NCI-H2196 treated with DMSO at 0.1 percent for 48 hours (cell line): ENCODE measurements at regions not wholly inside any gene's neighbourhood (a gene's known extent, or its start where the extent isn't known, plus 50 kb on each side); places are given as distances from the start of the nearest gene placed in this dataset.
"Not testable (repeated sequence)": the region's sequence is repeated elsewhere in the genome, so short reads cannot be mapped to it uniquely, and the experiment has no call there.

ENCODE experiments used
- DNase-seq: peaks from one replicate; lab custom pipeline; 2025; ENCODE audit not compliant: unreplicated experiment; lab: John Stamatoyannopoulos, UW

DNA sequence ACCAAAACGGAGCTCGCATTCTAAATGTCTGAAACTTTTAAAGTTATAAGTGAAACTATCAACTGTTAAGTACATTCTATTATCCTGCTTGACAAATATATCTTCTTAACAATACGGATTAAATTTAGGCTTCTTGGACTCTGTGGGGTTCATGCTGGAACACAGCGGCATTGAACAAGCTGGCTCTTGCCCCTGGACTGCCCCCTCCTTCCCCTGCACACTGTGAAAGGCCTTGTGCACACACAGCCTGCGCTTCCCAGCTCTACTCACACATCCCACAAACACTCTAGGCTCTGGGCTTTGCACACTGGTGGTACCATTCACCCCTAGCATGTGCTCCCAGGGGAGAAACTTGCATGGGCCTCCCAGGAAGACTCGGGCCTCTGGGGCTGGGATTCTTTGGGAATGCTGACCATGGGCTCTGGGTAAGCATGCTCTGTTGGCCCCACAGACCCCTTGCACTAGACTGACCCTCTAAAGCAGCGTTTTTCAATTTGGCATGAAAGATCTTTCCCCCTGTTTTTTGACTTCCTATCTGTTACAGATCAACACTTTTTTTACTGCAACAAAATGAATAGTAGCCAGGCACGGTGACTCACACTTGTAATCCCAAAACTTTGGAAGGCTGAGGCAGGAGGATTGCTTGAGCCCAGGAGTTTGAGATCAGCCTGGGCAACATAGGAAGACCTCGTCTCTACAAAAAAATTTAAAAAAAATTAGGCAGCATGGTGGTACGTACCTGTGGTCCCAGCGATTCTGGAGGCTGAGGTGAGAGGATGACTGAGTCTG lies 96.2 kb upstream of the CPM start:
- DNase-seq = no peak

DNA sequence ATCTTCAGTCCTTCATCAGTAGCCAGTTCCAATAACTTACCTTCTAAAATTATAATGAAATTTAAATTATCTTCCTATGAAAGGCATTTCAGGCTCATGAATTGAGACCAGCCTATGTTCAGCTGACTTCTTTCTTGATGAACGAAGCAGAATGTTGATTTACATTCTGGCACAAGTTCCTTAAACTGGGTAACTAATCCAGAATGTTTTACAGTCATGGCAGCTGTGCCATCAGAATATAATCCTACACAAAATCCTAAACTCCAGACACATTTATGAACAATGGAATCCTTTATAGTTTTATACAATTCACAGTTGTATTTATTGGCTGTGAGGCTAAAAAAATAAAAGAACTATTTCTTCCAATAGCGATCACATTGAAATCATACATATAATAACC lies 97.3 kb upstream of the CPM start:
- DNase-seq = no peak

DNA sequence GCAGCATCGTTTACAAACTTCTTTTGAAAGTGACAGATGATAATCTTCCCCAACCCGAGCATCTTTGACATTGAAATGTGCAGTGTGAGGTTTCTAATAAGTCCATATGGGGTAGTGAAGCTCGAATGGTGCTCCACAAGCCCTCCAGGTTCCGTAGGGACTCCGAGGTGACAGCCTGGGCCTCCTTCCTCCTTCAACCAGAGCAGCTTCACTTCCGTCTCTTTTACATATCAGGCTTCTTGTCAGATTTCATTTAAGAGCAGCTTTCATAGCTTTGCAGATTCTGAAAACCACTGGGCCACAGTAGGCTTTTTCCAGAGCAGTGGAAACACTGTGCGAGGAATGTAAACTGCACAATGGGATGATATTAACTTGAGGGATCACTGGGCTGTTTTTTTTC lies 103.6 kb upstream of the CPM start:
- no peak for DNase-seq

DNA sequence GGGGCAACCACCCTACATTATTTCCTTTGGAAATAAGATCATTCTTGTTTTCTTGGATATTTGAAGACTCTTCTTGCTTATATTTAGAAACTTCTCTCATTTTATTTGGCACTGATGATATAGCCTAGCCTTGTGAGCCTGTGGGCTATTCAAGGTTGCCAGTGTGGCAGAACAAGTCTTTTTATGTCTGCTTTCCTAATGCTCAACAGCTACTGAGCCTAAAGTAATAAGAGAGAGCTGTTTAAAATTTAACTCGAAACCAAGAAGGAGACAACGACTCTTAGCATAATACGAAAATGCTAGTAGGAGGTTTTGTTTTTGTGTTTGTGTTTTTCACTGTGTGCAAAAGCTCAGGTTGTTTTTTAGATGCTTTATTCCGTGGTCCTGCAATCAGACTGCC lies 104.0 kb upstream of the CPM start:
- no peak for DNase-seq

DNA sequence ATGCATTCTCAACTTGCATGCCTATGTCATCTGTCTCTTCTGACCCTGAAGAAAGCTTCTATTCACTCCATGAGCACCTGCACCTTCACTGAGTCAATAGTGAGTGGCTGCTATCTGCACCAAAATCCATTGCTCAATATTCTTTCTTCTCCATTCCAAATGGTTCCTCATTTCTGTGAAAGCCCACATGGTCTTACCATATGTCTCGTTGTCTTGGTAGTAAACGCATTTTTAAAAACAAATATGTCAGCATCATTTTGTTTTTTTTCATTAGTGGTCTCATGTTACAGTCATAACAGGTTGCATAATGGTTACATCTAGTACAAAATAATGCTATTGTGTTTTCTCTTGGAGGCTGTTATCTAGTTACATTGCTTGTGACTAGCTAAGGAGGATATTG lies 106.9 kb upstream of the CPM start:
- DNase-seq = no peak

DNA sequence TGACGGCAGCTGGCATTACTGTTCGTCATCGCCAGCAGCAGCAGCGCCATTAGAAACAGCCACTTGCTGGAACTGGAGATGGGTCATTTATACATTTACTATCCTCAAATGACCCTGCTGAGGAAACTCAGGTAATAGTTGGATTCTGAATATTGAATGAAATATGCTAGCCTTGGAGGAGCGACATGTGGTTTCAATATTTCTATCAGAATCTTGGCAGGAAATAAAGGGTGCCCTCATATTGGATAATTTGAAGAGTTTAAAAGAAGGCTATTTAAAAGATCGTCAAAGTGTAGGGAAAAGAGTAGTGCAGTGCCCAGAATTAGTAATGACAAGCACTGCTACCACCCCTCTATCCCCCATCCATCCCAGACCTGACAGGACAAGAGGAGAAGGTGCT lies 109.6 kb upstream of the CPM start:
- DNase-seq = no peak

DNA sequence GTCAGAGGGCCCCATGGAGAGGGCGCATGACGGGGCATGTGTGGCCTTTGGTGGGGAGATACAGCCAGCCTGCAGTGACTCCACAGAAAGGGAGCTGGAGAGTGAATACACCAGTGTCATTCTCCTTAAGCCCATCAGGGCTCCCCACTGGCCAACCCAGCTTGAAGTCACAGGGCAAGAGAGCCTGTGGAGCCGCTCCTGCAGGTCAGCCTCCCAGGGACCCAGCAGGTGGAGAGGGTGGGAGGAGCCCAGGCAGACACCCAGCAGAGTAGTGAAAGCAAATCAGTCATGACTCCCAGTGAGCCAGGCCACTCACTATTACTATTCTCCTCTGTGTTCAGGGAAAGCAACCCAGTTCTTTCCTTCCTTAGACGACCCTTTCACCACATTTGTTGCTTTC lies 110.0 kb upstream of the CPM start:
- DNase-seq = no peak

DNA sequence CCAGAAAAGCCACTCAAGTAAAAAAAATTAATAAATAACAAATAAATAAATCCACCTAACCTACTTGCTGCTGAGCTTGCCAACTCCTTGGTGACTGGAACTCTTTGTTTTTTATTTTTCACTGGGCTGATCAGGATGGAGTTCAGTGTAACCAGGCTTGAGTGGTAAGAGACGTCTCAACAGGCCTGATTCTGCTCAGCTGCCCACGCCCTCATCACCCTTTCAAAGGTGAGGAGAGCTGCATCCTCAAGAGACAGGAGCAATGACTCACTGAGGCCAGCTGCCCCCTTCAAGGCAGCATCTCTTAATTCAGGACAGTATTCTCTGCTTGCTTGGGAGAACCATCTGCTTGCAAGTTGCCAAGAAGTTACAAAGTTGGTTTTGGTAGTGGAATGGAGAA lies 111.9 kb upstream of the CPM start:
- no peak for DNase-seq

DNA sequence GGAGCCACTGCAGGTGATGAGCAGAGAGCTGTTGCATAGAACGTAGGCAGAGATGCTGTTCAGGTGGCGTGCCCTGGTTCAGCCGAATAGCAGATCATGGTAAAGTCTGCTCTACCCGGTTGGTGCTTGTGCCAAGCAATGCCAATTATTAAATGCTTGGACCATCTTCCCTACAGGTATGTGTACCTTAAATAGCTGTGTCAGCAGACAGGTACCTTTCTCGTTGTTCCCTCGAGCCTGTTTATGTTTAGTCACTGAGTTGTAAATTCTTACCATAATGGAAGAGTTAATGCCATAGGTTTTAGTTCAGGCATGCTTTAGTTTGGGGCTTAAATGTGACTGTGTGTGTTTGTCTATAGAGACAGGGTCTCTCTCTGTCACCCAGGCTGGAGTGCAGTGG lies 112.5 kb upstream of the CPM start:
- DNase-seq = no peak

DNA sequence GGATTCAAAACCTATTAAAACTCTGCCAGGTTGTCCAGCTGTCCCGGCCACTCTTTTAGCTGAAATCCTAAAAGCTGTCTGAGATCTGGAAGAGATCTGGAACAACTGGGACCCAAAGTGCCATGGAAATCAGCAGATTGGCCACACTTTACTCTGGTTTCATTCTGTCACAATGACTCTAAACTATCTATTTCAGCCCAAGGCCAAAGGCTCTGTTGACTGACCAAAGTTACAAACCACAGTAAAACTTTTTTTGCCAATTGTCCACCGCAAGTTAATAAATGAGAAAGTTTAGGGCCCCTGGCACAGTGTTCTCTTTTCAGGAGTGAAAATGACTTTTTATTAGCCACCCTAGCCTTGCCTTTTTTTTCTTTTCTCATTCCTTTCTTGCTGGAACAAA lies 113.4 kb upstream of the CPM start:
- no peak for DNase-seq

DNA sequence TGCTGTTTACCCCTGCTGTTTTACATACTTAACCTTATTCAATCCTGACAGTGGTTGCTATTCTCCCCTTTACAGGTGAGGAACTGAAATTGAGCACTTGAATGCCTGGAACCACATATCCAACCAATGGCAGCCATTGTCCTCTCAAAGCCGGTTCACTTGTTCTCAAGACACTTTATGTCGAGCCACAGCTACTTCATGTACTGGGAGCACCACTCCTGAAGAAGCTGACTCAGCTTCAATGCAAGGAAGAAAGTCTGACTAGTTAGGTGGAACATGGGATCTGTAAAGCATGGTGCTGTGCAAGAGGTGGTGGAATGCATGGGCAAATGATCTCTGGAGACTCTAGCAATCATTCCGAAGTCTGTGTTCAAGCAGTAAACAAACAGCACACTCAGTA lies 113.9 kb upstream of the CPM start:
- DNase-seq = no peak

DNA sequence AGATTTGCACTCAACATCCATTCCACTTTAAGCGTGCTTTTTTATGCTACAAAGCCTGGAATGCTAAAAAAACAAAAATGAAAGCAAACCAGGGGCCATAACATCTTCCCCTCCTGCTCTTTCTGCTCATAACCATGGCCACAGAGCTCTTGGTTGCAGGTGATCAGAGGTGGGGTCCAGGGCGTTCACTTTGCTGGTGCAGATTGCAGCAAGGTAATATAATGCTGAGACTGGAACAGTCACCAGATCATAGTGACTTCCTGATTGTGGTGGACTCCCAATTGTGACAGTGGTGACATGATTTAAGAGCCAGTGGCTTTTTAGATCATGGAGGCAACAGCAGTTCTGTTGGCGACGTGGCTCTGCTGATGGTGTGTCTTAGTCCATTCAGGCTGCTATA lies 115.0 kb upstream of the CPM start:
- no peak for DNase-seq

DNA sequence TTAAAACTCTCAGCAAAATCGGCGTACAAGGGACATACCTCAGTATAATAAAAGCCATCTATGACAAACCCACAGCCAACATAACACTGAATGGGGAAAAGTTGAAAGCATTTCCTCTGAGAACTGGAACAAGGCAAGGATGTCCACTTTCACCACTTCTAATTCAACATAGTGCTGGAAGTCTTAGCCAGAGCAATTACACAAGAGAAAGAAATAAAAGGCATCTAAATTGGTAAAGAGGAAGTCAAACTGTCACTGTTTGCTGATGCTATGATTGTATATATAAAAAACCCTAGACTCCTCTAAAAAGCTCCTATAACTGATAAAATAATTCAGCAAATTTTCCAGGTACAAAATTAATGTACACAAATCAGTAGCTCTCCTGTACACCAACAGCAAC lies 116.9 kb upstream of the CPM start:
- not testable (repeated sequence) for DNase-seq

DNA sequence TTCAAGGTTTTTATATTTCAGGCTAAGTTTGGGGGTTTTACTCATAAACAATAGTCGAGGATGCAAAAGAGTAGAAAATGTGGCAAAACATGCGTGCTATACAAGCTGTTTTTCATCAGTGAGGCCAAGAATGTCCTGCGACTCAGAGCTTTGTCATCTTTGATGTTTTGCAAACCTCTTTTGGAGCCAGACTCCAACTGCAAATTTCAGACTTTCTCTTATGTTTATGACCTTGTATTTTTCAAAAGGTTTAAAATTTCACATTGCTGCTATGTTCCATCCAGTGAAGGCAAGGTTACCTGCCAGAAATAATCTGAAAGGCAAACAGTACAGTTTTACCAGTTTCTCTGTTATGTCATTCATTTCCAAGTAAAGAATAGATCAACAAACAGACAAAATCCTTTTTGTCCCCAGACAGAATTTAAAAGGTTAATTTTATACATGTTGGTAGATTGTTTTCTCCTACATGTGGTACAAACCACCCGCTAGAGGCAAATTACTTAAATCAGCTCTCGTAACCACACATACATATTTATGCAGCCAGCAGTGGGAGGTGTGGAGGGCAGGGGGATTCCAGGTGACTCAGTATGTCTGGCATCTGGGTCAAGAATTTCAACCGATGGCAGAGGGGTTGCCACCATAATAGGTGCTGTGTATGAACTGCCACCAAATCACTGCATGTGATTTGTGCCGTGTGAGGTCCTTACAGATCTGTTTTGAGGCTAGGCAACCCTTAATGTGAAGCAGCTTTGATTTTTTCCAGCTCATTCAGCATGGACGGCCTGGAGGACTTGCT lies 119.8 kb upstream of the CPM start:
- no peak for DNase-seq

DNA sequence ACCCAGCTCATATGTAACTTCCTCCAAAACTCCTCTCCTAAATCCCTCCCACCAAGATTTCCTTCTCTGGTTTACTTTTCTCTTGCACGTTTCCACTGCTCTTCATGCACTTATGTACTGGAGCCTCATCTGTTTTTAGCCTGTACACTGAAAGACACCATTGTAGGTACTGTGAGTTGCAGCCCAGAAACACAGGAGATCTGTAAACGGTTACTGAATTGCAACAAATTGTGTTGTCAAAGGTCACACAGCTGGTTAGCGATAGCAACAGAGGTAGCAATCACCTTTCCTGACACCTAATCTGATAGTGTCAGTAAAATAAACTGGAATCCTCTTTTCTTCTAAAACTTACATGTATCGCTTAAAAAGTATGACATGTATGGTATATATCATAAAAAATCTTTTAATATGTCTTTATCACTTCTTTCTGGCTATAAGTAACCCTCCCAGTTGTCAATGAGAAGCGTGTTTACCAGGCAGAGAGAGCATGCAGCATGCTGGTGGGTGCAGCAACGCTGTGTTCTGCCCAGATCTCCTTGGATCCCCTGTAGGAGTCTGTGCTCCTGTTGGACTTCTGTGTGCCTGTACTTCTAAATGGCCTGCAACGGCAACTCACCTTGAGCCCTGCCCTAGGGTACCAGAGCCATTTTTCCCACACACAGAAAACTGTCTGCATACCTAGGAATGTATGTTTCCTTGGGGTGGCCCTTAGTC lies 121.5 kb upstream of the CPM start:
- DNase-seq = no peak

DNA sequence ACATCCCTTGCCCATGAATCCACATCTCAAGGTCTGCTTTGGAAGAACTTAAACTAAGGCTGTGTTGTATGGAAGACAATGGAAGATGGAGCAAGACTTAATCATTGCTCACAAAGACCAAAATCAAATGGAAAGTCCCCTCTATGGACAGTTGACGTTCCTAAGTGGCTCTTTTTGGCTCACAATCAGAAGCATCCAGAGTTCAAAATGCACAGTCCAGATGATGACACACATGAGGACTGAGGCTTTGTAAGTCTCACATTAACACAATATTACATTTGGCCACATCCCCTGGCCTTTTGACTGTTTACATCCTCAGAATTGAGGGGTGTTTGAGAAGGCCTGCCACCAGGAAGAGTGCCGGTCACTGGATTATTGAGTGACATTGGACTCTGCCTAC lies 122.3 kb upstream of the CPM start:
- DNase-seq = no peak

DNA sequence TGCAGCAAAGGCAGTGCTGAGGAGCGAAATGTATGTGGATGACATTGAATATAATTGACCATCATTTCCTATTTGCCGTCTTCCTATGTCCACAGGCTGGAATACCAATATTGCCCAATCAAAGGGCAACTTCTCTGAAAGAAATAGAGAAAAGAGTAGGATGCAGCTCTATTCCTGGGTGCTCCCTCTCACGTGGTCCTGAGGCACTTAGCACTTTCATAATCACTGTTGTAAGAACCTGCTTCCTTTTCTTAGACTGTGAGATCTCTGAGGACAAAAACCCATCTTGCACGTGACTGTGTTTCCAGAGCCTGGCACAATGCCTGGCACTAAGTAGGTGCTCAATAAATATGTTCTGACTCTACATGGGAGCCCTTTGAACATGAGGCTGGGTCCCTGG lies 122.7 kb upstream of the CPM start:
- DNase-seq = no peak

DNA sequence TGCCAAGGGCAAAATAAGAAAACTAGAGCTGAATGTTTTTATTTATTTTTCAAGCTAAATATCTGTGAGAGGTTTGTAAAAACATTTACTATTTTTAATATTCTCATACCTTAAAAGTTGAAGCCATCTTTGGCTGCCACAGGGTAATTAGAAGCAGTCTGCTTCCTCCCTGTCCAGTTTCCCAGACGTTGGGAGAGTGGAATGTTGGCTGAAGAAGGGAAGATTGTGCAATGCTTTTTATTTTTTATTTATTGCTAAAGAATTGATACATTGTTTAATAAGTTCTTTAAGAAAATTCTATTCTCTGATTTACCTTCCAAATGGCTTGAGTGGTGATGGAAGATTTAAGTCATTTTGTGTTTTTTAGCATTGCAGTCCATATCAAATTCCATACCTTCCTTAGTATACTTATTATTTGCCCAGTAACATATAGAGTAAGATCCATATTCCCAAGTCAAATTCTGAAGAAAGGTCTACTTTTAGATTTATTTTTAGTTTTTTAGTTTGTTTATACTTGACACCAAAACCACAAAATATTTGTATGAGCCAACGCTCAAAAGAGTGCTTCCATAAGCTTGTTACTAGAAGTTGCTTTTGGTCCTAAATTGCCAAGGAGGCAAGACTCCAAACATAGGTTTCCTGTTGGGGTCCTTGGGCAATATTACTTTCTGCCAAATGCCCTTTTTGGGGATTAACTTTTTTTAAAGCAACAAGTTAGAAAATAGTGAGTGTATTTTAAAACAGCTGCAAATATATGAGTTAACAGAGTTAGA lies 124.0 kb upstream of the CPM start:
- no peak for DNase-seq

DNA sequence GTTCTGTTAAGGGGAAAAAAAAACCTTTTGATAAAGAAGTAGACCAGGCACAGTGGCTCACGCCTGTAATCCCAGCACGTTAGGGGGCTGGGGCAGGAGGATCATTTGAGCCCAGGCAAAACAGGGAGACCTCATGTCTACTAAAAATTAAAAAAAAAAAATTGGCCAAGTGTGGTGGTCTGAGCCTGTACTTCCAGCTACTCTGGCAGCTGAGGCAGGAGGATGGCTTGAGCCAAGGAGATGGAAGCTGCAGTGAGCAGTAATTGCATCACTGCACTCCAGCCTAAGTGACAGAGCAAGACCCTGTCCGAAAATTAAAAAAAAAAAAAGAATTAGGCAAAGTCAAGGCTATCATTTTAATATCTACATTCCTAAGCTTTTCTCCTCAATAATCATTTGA lies 124.8 kb upstream of the CPM start:
- no peak for DNase-seq

DNA sequence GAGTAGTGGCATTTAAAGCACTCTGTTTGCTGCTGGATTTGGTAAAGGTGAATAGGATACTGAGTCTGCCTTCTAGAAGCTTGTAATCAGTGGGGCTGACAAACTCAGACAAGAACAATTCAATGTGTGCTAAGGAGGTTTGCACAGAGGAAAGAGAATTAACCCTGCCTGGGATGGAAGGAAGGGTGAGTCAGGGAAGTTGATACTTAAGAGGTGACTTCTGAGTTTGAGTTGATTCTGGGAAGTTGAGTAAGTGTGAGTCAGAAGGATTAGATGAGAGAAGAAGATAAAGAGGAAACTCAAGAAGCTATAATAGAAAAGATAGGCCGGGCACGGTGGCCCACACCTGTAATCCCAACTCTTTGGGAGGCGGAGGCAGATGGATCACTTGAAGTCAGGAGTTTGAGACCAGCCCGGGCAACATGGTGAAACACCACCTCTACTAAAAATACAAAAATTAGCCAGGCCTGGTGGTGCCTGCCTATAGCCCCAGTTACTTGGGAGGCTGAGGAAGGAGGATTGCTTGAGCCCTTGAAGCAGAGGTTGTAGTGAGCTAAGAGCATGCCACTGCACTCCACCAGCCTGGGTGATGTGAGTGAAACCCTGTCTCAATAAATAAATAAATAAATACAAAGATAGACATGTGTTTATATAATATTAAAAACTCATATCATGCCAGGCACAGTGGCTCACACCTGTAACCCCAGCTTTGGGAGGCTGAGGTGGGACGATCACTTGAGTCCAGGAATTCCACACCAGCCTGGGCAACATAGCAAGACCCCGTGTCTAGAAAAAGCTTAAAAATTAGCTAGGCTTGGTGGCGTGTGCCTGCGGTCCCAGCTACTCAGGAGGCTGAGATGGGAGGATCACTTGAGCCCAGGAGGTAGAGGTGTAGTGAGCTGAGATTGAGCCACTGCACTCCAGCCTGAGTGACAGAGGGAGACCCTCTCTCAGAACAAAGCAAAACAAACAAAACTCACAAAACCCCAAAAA lies 126.8 kb upstream of the CPM start:
- DNase-seq = no peak
